Astrocyte (in vitro differentiated cells and primary cell): ENCODE measurements at regions not wholly inside any gene's neighbourhood (a gene's known extent, or its start where the extent isn't known, plus 50 kb on each side); places are given as distances from the start of the nearest gene placed in this dataset.

ENCODE experiments used
- DNase-seq: peaks from one replicate; pipeline ENCODE4 v3.0.0-alpha.2; 2010; ENCODE audit warnings: low read depth
- FAIRE-seq: peaks from 2 replicates; lab custom pipeline; 2011; peaks lifted over from hg19 to GRCh38; lab: Jason Lieb, UNC
- H2AFZ ChIP-seq: 2 replicates; pipeline ENCODE4 v1.6.0; 2012; ENCODE audit warnings: low read depth, low read length, inconsistent platforms
- H3K27ac ChIP-seq: 2 replicates; pipeline ENCODE4 v1.5.1; 2011; ENCODE audit warnings: low read depth, low read length, inconsistent platforms
- H3K27me3 ChIP-seq: 2 replicates; pipeline ENCODE4 v1.6.0; 2011; ENCODE audit warnings: low read length, inconsistent platforms; ENCODE audit not compliant: insufficient read depth
- H3K36me3 ChIP-seq: 2 replicates; pipeline ENCODE4 v1.5.1; 2011; ENCODE audit warnings: low read length, inconsistent platforms; ENCODE audit not compliant: insufficient read depth
- H3K4me1 ChIP-seq: 2 replicates; pipeline ENCODE4 v1.5.1; 2011; ENCODE audit warnings: low read length, inconsistent platforms; ENCODE audit not compliant: insufficient read depth
- H3K4me2 ChIP-seq: 2 replicates; pipeline ENCODE4 v1.6.0; 2012; ENCODE audit warnings: low read length, inconsistent platforms
- H3K4me3 ChIP-seq: 2 replicates; pipeline ENCODE4 v1.5.1; 2011; ENCODE audit warnings: low read depth, mild to moderate bottlenecking, low read length, inconsistent platforms; ENCODE audit not compliant: insufficient read depth
- H3K79me2 ChIP-seq: 2 replicates; pipeline ENCODE4 v1.6.0; 2012; ENCODE audit warnings: mild to moderate bottlenecking, low read length, inconsistent platforms; ENCODE audit not compliant: insufficient read depth
- H3K9ac ChIP-seq: 2 replicates; pipeline ENCODE4 v1.6.0; 2012; ENCODE audit warnings: mild to moderate bottlenecking, low read length, inconsistent platforms
- H3K9me3 ChIP-seq: 2 replicates; pipeline ENCODE4 v1.5.1; 2012; ENCODE audit warnings: low read depth, mild to moderate bottlenecking, low read length, inconsistent platforms; ENCODE audit not compliant: insufficient read depth
- H4K20me1 ChIP-seq: 2 replicates; pipeline ENCODE4 v1.6.0; 2012; ENCODE audit warnings: low read length, inconsistent platforms; ENCODE audit not compliant: insufficient read depth
- H3K27ac Mint-ChIP-seq: one replicate; pipeline ENCODE4 v1.8.0; 2021; ENCODE audit warnings: mild to moderate bottlenecking, mixed read lengths; ENCODE audit not compliant: unreplicated experiment
- H3K27me3 Mint-ChIP-seq: one replicate; pipeline ENCODE4 v1.8.0; 2021; ENCODE audit warnings: low read depth, mixed read lengths; ENCODE audit not compliant: unreplicated experiment
- H3K36me3 Mint-ChIP-seq: one replicate; pipeline ENCODE4 v1.8.0; 2021; ENCODE audit warnings: low read depth, mixed read lengths; ENCODE audit not compliant: unreplicated experiment
- H3K4me1 Mint-ChIP-seq: one replicate; pipeline ENCODE4 v1.8.0; 2021; ENCODE audit warnings: low read depth, mixed read lengths; ENCODE audit not compliant: unreplicated experiment
- H3K4me3 Mint-ChIP-seq: one replicate; pipeline ENCODE4 v1.8.0; 2021; ENCODE audit warnings: mild to moderate bottlenecking, moderate library complexity, mixed read lengths; ENCODE audit not compliant: unreplicated experiment
- H3K9me3 Mint-ChIP-seq: one replicate; pipeline ENCODE4 v1.8.0; 2021; ENCODE audit warnings: mild to moderate bottlenecking, mixed read lengths; ENCODE audit not compliant: unreplicated experiment
- EZH2 ChIP-seq: IDR thresholded peaks from 2 replicates; pipeline ENCODE4 v1.6.1; 2012; ENCODE audit warnings: mild to moderate bottlenecking, low read length, inconsistent platforms; ENCODE audit not compliant: insufficient read depth
- TF ChIP-seq, protein P1 (sequence below): IDR thresholded peaks from 2 replicates; pipeline ENCODE4 v1.5.1; 2011; ENCODE audit warnings: low read depth, mild to moderate bottlenecking, inconsistent platforms, low read length, moderate library complexity; ENCODE audit not compliant: insufficient read depth

DNA sequence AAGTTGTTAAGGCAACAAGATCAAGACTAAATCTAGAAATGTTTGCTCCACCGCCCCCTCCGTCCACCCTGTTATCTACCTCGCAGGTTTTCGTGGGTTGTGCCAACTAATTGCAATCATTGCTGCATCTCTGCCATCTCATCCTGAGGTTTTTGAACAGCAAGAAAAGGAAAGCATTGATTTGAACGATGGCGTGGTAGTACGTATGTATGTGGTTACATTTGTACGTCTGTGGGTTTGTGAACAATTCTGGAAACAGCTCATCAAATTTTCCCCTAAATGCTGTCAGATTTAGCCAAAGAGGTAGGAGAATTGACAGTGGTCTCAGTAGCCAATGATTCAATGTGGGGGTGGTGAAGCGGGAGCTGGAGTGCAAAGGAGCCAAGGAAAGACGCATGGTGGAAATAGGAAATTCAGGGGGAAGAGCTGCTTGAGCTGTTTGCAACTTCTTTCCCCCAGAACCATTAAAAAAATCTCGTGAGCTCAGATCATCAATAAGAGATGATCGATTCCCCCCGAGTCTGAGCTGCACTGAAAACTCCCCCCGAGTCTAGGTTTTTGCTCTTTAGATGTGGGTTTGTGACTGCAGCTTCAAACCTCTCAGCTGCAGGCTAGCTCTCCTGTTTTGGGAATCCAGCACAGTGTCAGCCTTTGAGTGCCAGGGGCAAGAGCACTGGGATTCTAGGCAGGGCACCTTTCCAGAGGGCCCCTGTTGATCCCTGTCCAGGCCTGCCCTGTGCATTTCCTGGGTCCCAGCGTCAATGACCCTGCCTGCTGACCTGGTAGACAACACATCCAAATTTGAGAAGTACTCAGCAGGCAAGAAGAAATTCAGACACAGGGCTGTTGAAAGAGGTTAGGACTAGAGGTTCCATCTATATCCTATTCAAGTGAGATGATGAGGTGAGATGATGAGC lies 72.6 kb upstream of the LY86 start:
- Histone ChIP-seq H3K4me3 (no peak overlapping the region), H3K27ac (no peak overlapping the region), H3K4me1 (no peaks in the 10 kb centered on the region), H3K9me3 (peaks cover 2% of the 10 kb centered on the region), H3K27me3 (no peaks in the 10 kb centered on the region), H3K79me2 (no peaks in the 10 kb centered on the region), H3K9ac (no peak overlapping the region), H3K36me3 (no peaks in the 10 kb centered on the region), H4K20me1 (no peaks in the 10 kb centered on the region), H3K4me2 (no peak overlapping the region), H2AFZ (no peak overlapping the region)
- H3K4me3 Mint-ChIP-seq = no peak overlapping the region
- H3K27ac Mint-ChIP-seq = no peak overlapping the region
- H3K27me3 Mint-ChIP-seq = peaks cover 15% of the 10 kb centered on the region
- peaks cover under 1% of the 10 kb centered on the region for H3K9me3 Mint-ChIP-seq
- no peaks in the 10 kb centered on the region for H3K36me3 Mint-ChIP-seq
- TF ChIP-seq EZH2 = no peak
- TF ChIP-seq, protein P1, sequence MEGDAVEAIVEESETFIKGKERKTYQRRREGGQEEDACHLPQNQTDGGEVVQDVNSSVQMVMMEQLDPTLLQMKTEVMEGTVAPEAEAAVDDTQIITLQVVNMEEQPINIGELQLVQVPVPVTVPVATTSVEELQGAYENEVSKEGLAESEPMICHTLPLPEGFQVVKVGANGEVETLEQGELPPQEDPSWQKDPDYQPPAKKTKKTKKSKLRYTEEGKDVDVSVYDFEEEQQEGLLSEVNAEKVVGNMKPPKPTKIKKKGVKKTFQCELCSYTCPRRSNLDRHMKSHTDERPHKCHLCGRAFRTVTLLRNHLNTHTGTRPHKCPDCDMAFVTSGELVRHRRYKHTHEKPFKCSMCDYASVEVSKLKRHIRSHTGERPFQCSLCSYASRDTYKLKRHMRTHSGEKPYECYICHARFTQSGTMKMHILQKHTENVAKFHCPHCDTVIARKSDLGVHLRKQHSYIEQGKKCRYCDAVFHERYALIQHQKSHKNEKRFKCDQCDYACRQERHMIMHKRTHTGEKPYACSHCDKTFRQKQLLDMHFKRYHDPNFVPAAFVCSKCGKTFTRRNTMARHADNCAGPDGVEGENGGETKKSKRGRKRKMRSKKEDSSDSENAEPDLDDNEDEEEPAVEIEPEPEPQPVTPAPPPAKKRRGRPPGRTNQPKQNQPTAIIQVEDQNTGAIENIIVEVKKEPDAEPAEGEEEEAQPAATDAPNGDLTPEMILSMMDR = no peak
- no peak for FAIRE-seq
- DNase-seq = no peak
- H3K4me1 Mint-ChIP-seq = no peaks in the 10 kb centered on the region

DNA sequence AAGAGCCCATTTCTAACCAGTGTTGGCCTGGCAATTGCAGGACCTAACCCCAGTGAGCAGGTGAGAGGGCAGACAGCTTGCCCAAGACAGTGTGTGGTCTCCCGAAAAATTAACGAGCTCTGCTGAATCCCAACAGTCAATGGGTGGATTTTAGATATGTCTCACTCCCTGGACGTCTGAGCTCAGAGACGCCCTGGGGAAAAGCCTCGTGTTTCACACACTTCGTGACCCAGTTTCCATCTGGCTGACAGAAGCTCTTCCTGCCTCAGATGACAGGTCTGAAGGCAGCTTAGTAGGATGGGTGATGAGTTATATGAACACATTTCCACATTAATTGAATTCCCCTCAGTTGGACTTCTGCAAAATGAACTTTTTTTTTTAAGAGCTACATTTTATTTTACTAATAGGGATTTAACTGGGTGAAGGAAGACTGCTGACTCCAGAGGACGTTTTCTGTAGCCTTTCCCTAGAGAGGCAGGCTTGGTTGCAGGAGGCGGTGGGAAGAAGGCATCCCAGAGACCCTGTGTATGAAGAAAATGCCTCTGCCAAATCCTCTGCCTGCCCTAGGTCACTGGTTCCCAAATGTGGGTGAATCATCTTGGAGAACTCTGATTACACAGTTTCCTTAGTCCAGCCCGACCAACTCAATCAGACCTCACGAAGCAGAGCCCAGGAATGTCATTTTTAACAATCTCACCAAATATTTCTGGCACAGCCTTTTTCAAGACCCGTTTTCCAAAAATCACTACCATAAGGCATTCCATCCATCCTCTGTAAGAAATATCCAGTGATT lies 71.7 kb upstream of the LY86 start:
- Histone ChIP-seq H3K27me3 (no peaks in the 10 kb centered on the region), H3K36me3 (no peaks in the 10 kb centered on the region), H3K9ac (no peak overlapping the region), H3K79me2 (no peaks in the 10 kb centered on the region), H2AFZ (no peak overlapping the region), H3K4me3 (no peak overlapping the region), H3K27ac (no peak overlapping the region), H4K20me1 (no peaks in the 10 kb centered on the region), H3K9me3 (peaks cover 2% of the 10 kb centered on the region), H3K4me2 (no peak overlapping the region), H3K4me1 (no peaks in the 10 kb centered on the region)
- DNase-seq (no peak), FAIRE-seq (no peak)
- peaks cover 13% of the 10 kb centered on the region for H3K27me3 Mint-ChIP-seq
- H3K9me3 Mint-ChIP-seq = peaks cover 1% of the 10 kb centered on the region
- H3K27ac Mint-ChIP-seq = no peak overlapping the region
- H3K4me1 Mint-ChIP-seq = no peaks in the 10 kb centered on the region
- TF ChIP-seq, protein P1 = no peak
- TF ChIP-seq EZH2 = no peak
- no peak overlapping the region for H3K4me3 Mint-ChIP-seq
- H3K36me3 Mint-ChIP-seq = no peaks in the 10 kb centered on the region
